NCI-H146 (cell line): ENCODE measurements at regions not wholly inside any gene's neighbourhood (a gene's known extent, or its start where the extent isn't known, plus 50 kb on each side); places are given as distances from the start of the nearest gene placed in this dataset.
"Not testable (repeated sequence)": the region's sequence is repeated elsewhere in the genome, so short reads cannot be mapped to it uniquely, and the experiment has no call there.

ENCODE experiments used
- DNase-seq: peaks from one replicate; lab custom pipeline; 2025; lab: John Stamatoyannopoulos, UW

- DNase-seq: no peak
These were observed 353.6 kb upstream of the MAP2 start for GRCh38 chr2:209070262-209070661.

GRCh38 chr2:209073151-209073550 is 350.7 kb upstream of the MAP2 start:
- DNase-seq: no peak

- DNase-seq: no peak
These were observed 349.1 kb upstream of the MAP2 start for GRCh38 chr2:209074711-209075110.

GRCh38 chr2:209076151-209076550 is 347.7 kb upstream of the MAP2 start:
- no peak for DNase-seq

GRCh38 chr2:209086761-209087160 is 337.1 kb upstream of the MAP2 start:
- no peak for DNase-seq

- no peak for DNase-seq
These were observed 332.8 kb upstream of the MAP2 start for GRCh38 chr2:209091056-209091455.

GRCh38 chr2:209094221-209094620 is 329.6 kb upstream of the MAP2 start:
- DNase-seq: no peak

GRCh38 chr2:209095432-209095831 is 328.4 kb upstream of the MAP2 start:
- DNase-seq: no peak

- DNase-seq: no peak
These were observed 326.7 kb upstream of the MAP2 start for GRCh38 chr2:209097168-209097567.

- no peak for DNase-seq
These were observed 321.5 kb upstream of the MAP2 start for GRCh38 chr2:209102319-209102718.

- no peak for DNase-seq
These were observed 310.8 kb upstream of the MAP2 start for GRCh38 chr2:209113026-209113425.

GRCh38 chr2:209114588-209115240 is 309.1 kb upstream of the MAP2 start:
- DNase-seq: no peak

GRCh38 chr2:209121691-209122090 is 302.2 kb upstream of the MAP2 start:
- DNase-seq: no peak

GRCh38 chr2:209125291-209125690 is 298.6 kb upstream of the MAP2 start:
- no peak for DNase-seq

- no peak for DNase-seq
These were observed 285.8 kb upstream of the MAP2 start for GRCh38 chr2:209138079-209138478.

- DNase-seq: no peak
These were observed 282.7 kb upstream of the MAP2 start for GRCh38 chr2:209141142-209141541.

- no peak for DNase-seq
These were observed 282.0 kb upstream of the MAP2 start for GRCh38 chr2:209141818-209142217.

- not testable (repeated sequence) for DNase-seq
These were observed 278.6 kb upstream of the MAP2 start for GRCh38 chr2:209145220-209145691.

GRCh38 chr2:209145941-209146681 is 277.7 kb upstream of the MAP2 start:
- DNase-seq: no peak

- DNase-seq: no peak
These were observed 277.0 kb upstream of the MAP2 start for GRCh38 chr2:209146682-209147320.

- DNase-seq: no peak
These were observed 275.9 kb upstream of the MAP2 start for GRCh38 chr2:209147981-209148380.

- DNase-seq: no peak
These were observed 262.9 kb upstream of the MAP2 start for GRCh38 chr2:209160800-209161588.
